ENCODE measurements at regions not wholly inside any gene's neighbourhood (a gene's known extent, or its start where the extent isn't known, plus 50 kb on each side); places are given as distances from the start of the nearest gene placed in this dataset.

DNA sequence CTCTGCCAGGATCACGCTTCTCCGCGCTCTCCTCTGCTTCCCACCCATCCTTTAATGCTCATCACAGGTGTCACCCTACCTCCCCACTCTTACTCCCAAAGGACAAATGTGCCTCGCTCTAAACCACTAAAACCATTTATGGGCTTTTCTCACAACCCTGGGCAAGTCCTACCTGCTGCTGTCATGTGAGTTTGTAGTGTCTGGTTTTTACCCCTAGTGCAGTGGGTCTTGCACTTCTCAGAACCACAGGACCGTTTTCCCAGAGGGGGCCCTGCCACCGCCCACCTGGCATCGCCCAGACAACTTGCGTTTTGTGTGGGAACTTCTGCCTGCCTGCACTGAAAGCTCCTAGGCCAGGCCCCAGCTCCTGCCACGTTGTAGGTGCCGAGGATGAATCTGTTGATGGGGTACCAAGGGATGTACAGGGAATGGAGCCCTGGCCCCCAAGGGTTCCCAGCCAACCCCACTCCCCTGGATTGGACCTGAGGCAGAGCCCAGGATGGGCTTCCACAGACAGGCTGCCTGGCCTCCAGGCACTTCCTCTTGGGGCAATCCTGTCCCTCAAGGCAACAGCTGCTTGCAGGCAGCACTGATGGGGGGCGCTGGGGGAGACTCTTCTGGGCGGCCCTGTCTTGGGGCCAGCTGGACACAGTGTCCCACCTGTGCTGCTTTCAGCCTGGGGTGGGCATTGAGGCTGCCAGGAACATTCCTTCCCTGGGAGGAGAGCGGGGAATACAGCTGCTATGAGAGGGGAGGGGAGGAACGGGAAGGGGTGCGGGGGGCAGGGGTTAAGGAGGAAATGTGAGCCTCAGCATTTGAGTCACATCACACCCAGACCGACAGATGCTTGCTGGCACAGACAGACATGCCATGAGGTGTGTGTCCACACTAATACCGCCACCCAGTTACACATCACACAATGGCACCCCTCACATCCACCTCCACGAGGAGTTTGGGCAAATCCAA is 176.3 kb downstream of the ZFP36L2 start:
- DNase-seq (ENCODE audit: low read depth, low spot score) (no peak), ATAC-seq (no peak)
- no peaks in the 10 kb centered on the region for H3K9me3 ChIP-seq (ENCODE audit: control insufficient read depth, insufficient read depth, low read depth, low read length)
- TF ChIP-seq SIN3A (IDR thresholded peaks at IDR 0.05; ENCODE audit: borderline replicate concordance, insufficient read depth, low read depth, low read length) (no peak), TCF7L2 (IDR thresholded peaks at IDR 0.05; ENCODE audit: low read depth, low read length) (no peak), POLR2AphosphoS5 (IDR thresholded peaks at IDR 0.05; ENCODE audit: low read depth, low read length) (no peak)
- TF ChIP-seq, protein P1, sequence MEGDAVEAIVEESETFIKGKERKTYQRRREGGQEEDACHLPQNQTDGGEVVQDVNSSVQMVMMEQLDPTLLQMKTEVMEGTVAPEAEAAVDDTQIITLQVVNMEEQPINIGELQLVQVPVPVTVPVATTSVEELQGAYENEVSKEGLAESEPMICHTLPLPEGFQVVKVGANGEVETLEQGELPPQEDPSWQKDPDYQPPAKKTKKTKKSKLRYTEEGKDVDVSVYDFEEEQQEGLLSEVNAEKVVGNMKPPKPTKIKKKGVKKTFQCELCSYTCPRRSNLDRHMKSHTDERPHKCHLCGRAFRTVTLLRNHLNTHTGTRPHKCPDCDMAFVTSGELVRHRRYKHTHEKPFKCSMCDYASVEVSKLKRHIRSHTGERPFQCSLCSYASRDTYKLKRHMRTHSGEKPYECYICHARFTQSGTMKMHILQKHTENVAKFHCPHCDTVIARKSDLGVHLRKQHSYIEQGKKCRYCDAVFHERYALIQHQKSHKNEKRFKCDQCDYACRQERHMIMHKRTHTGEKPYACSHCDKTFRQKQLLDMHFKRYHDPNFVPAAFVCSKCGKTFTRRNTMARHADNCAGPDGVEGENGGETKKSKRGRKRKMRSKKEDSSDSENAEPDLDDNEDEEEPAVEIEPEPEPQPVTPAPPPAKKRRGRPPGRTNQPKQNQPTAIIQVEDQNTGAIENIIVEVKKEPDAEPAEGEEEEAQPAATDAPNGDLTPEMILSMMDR (IDR thresholded peaks at IDR 0.05) = no peak
- TF ChIP-seq, protein P2, sequence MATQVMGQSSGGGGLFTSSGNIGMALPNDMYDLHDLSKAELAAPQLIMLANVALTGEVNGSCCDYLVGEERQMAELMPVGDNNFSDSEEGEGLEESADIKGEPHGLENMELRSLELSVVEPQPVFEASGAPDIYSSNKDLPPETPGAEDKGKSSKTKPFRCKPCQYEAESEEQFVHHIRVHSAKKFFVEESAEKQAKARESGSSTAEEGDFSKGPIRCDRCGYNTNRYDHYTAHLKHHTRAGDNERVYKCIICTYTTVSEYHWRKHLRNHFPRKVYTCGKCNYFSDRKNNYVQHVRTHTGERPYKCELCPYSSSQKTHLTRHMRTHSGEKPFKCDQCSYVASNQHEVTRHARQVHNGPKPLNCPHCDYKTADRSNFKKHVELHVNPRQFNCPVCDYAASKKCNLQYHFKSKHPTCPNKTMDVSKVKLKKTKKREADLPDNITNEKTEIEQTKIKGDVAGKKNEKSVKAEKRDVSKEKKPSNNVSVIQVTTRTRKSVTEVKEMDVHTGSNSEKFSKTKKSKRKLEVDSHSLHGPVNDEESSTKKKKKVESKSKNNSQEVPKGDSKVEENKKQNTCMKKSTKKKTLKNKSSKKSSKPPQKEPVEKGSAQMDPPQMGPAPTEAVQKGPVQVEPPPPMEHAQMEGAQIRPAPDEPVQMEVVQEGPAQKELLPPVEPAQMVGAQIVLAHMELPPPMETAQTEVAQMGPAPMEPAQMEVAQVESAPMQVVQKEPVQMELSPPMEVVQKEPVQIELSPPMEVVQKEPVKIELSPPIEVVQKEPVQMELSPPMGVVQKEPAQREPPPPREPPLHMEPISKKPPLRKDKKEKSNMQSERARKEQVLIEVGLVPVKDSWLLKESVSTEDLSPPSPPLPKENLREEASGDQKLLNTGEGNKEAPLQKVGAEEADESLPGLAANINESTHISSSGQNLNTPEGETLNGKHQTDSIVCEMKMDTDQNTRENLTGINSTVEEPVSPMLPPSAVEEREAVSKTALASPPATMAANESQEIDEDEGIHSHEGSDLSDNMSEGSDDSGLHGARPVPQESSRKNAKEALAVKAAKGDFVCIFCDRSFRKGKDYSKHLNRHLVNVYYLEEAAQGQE (IDR thresholded peaks at IDR 0.05; ENCODE audit: insufficient read depth in 1 of 2, low read depth in 2 of 2, low read length in 1 of 2) = no peak
- peaks cover 12% of the 10 kb centered on the region for H3K4me1 ChIP-seq (ENCODE audit: control insufficient read depth, insufficient read depth, low read length)
- H3K4me3 ChIP-seq (ENCODE audit: low read depth in 2 of 2, low read length in 2 of 2) = no peak overlapping the region
- in situ Hi-C loops (cut with HindIII; ENCODE audit: low pct_unique_long_range_greater_than_20kb, low sequenced_read_pairs) = no loop called here
- intact Hi-C loops (cut with micrococcal nuclease; ENCODE audit: unreplicated experiment) = no loop called here
- ChIA-PET CTCF (no interaction called here), POLR2A (no interaction called here)
- H3K27me3 ChIP-seq (ENCODE audit: control insufficient read depth, insufficient read depth, low read length) = no peaks in the 10 kb centered on the region
- H3K27ac ChIP-seq (ENCODE audit: low read length) = no peak overlapping the region
- no peaks in the 10 kb centered on the region for H3K36me3 ChIP-seq (ENCODE audit: control insufficient read depth, insufficient read depth, low read length)
- BruUV-seq (replicated peaks) = no TSS peak

DNA sequence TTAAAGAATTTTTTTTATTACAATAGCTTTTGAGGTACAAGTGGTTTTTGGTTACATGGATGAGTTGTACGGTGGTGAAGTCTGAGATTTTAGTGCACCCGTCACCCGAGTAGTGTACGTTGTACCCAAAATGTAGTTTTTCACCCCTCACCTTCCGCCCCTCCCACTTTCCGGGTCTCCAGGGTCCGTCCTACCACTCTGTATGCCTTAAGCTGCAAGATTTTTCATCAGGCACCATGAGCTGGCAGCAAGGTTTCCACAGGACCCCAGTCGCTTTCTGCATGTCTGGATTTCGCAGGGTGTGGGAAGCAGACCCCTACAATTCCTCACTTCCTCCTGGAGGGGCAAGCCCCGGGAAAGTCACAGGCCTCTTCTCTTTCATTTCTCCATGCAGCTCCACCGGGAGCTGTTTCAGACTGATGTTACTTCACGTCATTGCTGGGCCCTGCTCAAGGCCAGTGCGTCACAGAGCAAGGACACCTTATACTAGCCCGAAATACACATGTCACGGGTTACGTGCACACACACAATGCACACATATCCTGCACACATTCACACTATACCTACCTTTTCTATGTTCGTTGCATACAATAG is 179.1 kb downstream of the ZFP36L2 start:
- in situ Hi-C loops (cut with HindIII; ENCODE audit: low pct_unique_long_range_greater_than_20kb, low sequenced_read_pairs) (no loop called here), intact Hi-C loops (cut with micrococcal nuclease; ENCODE audit: unreplicated experiment) (no loop called here)
- no peaks in the 10 kb centered on the region for H3K36me3 ChIP-seq (ENCODE audit: control insufficient read depth, insufficient read depth, low read length)
- ATAC-seq = no peak
- CTCF ChIA-PET = no interaction called here
- H3K9me3 ChIP-seq (ENCODE audit: control insufficient read depth, insufficient read depth, low read depth, low read length) = no peaks in the 10 kb centered on the region
- DNase-seq (ENCODE audit: low read depth, low spot score) = no peak
- TF ChIP-seq SIN3A (IDR thresholded peaks at IDR 0.05; ENCODE audit: borderline replicate concordance, insufficient read depth, low read depth, low read length) (no peak), POLR2AphosphoS5 (IDR thresholded peaks at IDR 0.05; ENCODE audit: low read depth, low read length) (no peak), TCF7L2 (IDR thresholded peaks at IDR 0.05; ENCODE audit: low read depth, low read length) (no peak)
- TF ChIP-seq, protein P2 (IDR thresholded peaks at IDR 0.05; ENCODE audit: insufficient read depth in 1 of 2, low read depth in 2 of 2, low read length in 1 of 2) = no peak
- TF ChIP-seq, protein P1 (IDR thresholded peaks at IDR 0.05) = no peak
- POLR2A ChIA-PET = no interaction called here
- H3K4me1 ChIP-seq (ENCODE audit: control insufficient read depth, insufficient read depth, low read length) = peaks cover 19% of the 10 kb centered on the region
- no peak overlapping the region for H3K4me3 ChIP-seq (ENCODE audit: low read depth in 2 of 2, low read length in 2 of 2)
- no peak overlapping the region for H3K27ac ChIP-seq (ENCODE audit: low read length)
- BruUV-seq (replicated peaks) = no TSS peak
- H3K27me3 ChIP-seq (ENCODE audit: control insufficient read depth, insufficient read depth, low read length) = no peaks in the 10 kb centered on the region

Measured in Panc1 (cell line).